ENCODE measurements at regions not wholly inside any gene's neighbourhood (a gene's known extent, or its start where the extent isn't known, plus 50 kb on each side); places are given as distances from the start of the nearest gene placed in this dataset.

DNA sequence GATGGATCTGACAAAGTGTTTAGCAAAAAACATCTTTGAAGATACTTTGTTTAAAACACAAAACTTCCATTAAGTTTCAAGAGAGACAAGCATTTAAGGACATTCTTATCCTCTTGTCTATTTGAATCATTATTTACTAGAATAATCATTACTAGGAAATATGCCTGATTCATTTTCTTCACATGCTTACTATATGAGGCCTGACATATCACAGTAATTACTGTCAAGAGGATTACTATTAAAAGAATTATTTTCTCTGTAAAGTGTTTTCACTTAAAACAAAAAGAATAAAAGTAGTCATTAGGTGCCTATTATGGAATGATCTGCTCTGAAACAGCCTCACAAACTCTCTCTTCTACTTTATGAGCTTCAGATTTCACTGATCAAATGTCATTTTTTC is 402.1 kb upstream of the MGAT4C start:
- no peak overlapping the region for H2BK12ac ChIP-seq (ENCODE audit: insufficient read length, low read depth, low read length)
- no peak overlapping the region for H2AFZ ChIP-seq (ENCODE audit: low read length)
- H3K4me1 ChIP-seq (ENCODE audit: insufficient read depth, low read length) = no peaks in the 10 kb centered on the region
- TF ChIP-seq CTCF (conservative IDR thresholded peaks at IDR 0.05) = no peak
- H3K79me1 ChIP-seq (ENCODE audit: insufficient read depth, low read depth, low read length, poor library complexity, severe bottlenecking) = no peaks in the 10 kb centered on the region
- H3K4ac ChIP-seq (ENCODE audit: low read depth, low read length) = no peak overlapping the region
- H3K23me2 ChIP-seq (ENCODE audit: insufficient read length, low read depth, low read length, poor library complexity, severe bottlenecking) = no peaks in the 10 kb centered on the region
- no peaks in the 10 kb centered on the region for H3K79me2 ChIP-seq (ENCODE audit: insufficient read depth, low read length)
- no peaks in the 10 kb centered on the region for H4K20me1 ChIP-seq (ENCODE audit: control insufficient read depth, insufficient read depth, insufficient read length)
- no peak overlapping the region for H4K8ac ChIP-seq (replicated peaks; ENCODE audit: insufficient read length, low read depth, low read length)
- no peak for DNase-seq
- H3K27me3 ChIP-seq (ENCODE audit: insufficient read depth, low read length) = no peaks in the 10 kb centered on the region
- Mint-ChIP-seq H3K27ac (no peak overlapping the region; a peak in 1 of 7 replicates), H3K9me3 (no peaks in the 10 kb centered on the region), H3K27me3 (ENCODE audit: low read depth) (no peaks in the 10 kb centered on the region), H3K4me1 (no peaks in the 10 kb centered on the region), H3K36me3 (ENCODE audit: insufficient read depth in 1 of 3, low read depth in 3 of 3) (no peaks in the 10 kb centered on the region), H3K4me3 (no peak overlapping the region)
- no peak overlapping the region for H3K27ac ChIP-seq (ENCODE audit: insufficient read length, low read depth, low read length)
- no peak overlapping the region for H4K5ac ChIP-seq (ENCODE audit: insufficient read length, low read depth, low read length)
- no peak overlapping the region for H2BK120ac ChIP-seq (ENCODE audit: low read depth, low read length, poor library complexity, severe bottlenecking)
- no peak overlapping the region for H3K4me2 ChIP-seq (ENCODE audit: insufficient read depth, insufficient read length, low read length)
- H3K56ac ChIP-seq (ENCODE audit: insufficient read length, low read depth, low read length) = no peak overlapping the region
- no peak overlapping the region for H4K91ac ChIP-seq (ENCODE audit: insufficient read length, low read depth, low read length)
- no peak overlapping the region for H3K23ac ChIP-seq (ENCODE audit: insufficient read length, low read depth, low read length)
- no peak overlapping the region for H3T11ph ChIP-seq (ENCODE audit: low read length)
- no peak overlapping the region for H2BK20ac ChIP-seq (ENCODE audit: low read depth, low read length, poor library complexity, severe bottlenecking)
- H3K18ac ChIP-seq (ENCODE audit: insufficient read length, low read depth, low read length) = no peak overlapping the region
- H3K14ac ChIP-seq (ENCODE audit: insufficient read depth, low read length) = no peak overlapping the region
- H2AK5ac ChIP-seq (ENCODE audit: insufficient read length, low read length) = no peak overlapping the region
- no peak overlapping the region for H3K9ac ChIP-seq (ENCODE audit: extremely low read depth, insufficient read length, low read length)
- no peak overlapping the region for H2BK15ac ChIP-seq (ENCODE audit: low read depth, low read length)
- H2BK5ac ChIP-seq (ENCODE audit: insufficient read length, low read length) = no peak overlapping the region
- H3K9me3 ChIP-seq (ENCODE audit: control insufficient read depth, low read depth, low read length) = no peaks in the 10 kb centered on the region
